ENCODE measurements at regions not wholly inside any gene's neighbourhood (a gene's known extent, or its start where the extent isn't known, plus 50 kb on each side); places are given as distances from the start of the nearest gene placed in this dataset.
"Not testable (repeated sequence)": the region's sequence is repeated elsewhere in the genome, so short reads cannot be mapped to it uniquely, and the experiment has no call there.

GRCh38 chr7:51587604-51588003, 271.0 kb upstream of the COBL start:
- TF ChIP-seq CTCF (IDR thresholded peaks at IDR 0.05; ENCODE audit: insufficient read depth, low read depth, low read length, missing control alignments): no peak
- DNase-seq (ENCODE audit: low read depth): no peak
- no peak overlapping the region for H3K4me3 ChIP-seq (ENCODE audit: low read depth, low read length)

- TF ChIP-seq CTCF (IDR thresholded peaks at IDR 0.05; ENCODE audit: insufficient read depth, low read depth, low read length, missing control alignments): no peak
- DNase-seq (ENCODE audit: low read depth): no peak
- no peak overlapping the region for H3K4me3 ChIP-seq (ENCODE audit: low read depth, low read length)
Measured at GRCh38 chr7:51577390-51577789, 260.8 kb upstream of the COBL start.

GRCh38 chr7:51569581-51569980, 253.0 kb upstream of the COBL start:
- H3K4me3 ChIP-seq (ENCODE audit: low read depth, low read length): no peak overlapping the region
- TF ChIP-seq CTCF (IDR thresholded peaks at IDR 0.05; ENCODE audit: insufficient read depth, low read depth, low read length, missing control alignments): no peak
- no peak for DNase-seq (ENCODE audit: low read depth)

- DNase-seq (ENCODE audit: low read depth): no peak
- no peak overlapping the region for H3K4me3 ChIP-seq (ENCODE audit: low read depth, low read length)
- TF ChIP-seq CTCF (IDR thresholded peaks at IDR 0.05; ENCODE audit: insufficient read depth, low read depth, low read length, missing control alignments): no peak
Measured at GRCh38 chr7:51569176-51569575, 252.6 kb upstream of the COBL start.

- no peak for TF ChIP-seq CTCF (IDR thresholded peaks at IDR 0.05; ENCODE audit: insufficient read depth, low read depth, low read length, missing control alignments)
Measured at GRCh38 chr7:51551070-51551469, 234.5 kb upstream of the COBL start.

GRCh38 chr7:51545131-51545530, 228.5 kb upstream of the COBL start:
- DNase-seq (ENCODE audit: low read depth): no peak
- TF ChIP-seq CTCF (IDR thresholded peaks at IDR 0.05; ENCODE audit: insufficient read depth, low read depth, low read length, missing control alignments): no peak
- no peak overlapping the region for H3K4me3 ChIP-seq (ENCODE audit: low read depth, low read length)

More at GRCh38 chr7:51551070-51551469, 234.5 kb upstream of the COBL start:
- DNase-seq (ENCODE audit: low read depth): no peak
- H3K4me3 ChIP-seq (ENCODE audit: low read depth, low read length): no peak overlapping the region

GRCh38 chr7:51543801-51544553, 227.4 kb upstream of the COBL start:
- TF ChIP-seq CTCF (IDR thresholded peaks at IDR 0.05; ENCODE audit: insufficient read depth, low read depth, low read length, missing control alignments): no peak
- no peak overlapping the region for H3K4me3 ChIP-seq (ENCODE audit: low read depth, low read length)
- DNase-seq (ENCODE audit: low read depth): no peak

- H3K4me3 ChIP-seq (ENCODE audit: low read depth, low read length); DNase-seq (ENCODE audit: low read depth): not testable (repeated sequence)
Measured at GRCh38 chr7:51540906-51541305, 224.3 kb upstream of the COBL start.

Data from GM12865 (cell line).